ENCODE measurements at regions not wholly inside any gene's neighbourhood (a gene's known extent, or its start where the extent isn't known, plus 50 kb on each side); places are given as distances from the start of the nearest gene placed in this dataset.
"Not testable (repeated sequence)": the region's sequence is repeated elsewhere in the genome, so short reads cannot be mapped to it uniquely, and the experiment has no call there.

DNA sequence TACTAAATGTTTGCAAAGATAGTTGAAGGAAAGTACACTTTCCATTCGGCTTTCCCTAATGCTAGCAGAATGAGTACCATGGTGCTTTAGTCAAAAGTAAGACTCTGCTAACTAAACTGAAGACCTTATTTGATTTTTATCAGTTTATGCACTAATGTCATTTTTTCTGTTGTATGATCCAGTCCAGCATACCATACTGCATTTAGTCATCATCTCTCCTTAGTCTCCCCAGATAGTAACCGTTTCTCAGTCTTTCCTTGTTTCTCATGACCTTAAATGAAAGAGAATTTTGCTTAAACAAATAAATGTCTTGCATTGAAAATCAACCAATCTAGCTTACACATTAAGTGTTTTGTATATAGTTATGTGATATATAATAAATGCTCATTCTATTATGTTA is 529.5 kb upstream of the SEMA3D start:
- DNase-seq (ENCODE audit: low read depth) = no peak

- DNase-seq (ENCODE audit: low read depth) = no peak
These were observed 528.1 kb upstream of the SEMA3D start for GRCh38 chr7:85714951-85715350.

- no peak for DNase-seq (ENCODE audit: low read depth)
These were observed 527.3 kb upstream of the SEMA3D start for GRCh38 chr7:85714043-85714578.

DNA sequence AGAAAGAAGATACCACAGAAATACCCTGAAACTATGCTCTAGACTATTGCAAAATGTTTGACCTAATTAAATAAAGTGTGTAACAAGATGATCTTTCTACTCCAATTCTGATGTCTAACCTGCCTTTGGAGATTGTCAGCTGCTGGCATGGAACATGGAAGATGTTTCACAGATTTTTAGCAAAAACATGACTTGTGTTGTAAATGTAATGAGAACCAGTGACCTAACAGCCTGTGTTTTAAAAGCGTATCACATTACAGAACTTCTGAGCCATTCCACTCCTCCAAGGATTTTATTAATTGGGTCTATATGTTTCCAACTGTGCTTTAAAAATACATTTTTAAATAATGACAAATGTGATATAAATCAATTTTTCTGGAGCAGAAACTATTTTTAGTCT is 526.3 kb upstream of the SEMA3D start:
- no peak for DNase-seq (ENCODE audit: low read depth)

DNA sequence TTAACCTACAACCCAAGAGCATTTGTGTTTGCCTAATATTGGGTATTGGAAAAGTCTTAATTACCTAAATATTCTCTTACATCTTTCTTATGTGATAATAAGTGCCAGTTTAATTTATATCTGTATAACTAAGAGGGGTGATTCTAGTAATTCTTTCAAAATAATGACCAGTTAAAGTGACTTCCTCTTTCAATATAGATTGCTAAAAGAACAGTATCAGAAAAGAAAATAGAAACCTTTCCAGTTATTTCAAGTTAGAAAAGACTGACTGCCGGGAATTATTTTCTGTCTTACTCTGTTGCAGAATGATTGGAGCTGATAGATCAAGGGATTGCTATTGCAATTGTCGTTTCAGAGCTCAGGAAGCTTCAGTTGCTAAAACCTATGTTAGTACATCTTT is 525.0 kb upstream of the SEMA3D start:
- DNase-seq (ENCODE audit: low read depth) = no peak

DNA sequence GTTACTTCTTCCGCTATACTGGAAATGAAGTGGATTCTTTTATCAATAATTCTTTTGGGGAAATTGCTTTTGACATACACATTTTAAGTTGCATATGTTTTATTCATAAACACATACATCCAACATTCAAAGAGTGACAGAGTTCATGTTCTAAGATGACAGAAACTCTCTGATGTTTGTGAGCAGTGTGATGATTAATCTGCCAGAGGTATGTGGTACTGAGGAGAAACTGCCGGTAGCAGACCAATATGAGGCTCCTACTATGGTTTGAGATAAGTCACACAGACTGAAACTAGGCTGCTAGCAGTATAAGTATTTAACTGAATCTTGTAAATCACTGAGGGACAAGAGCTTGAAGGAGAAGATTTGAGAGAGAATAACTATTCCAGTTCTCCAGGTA is 524.1 kb upstream of the SEMA3D start:
- DNase-seq (ENCODE audit: low read depth) = no peak

- no peak for DNase-seq (ENCODE audit: low read depth)
These were observed 521.4 kb upstream of the SEMA3D start for GRCh38 chr7:85708221-85708620.

- peak; percentile 36 for DNase-seq (ENCODE audit: low read depth)
These were observed 518.2 kb upstream of the SEMA3D start for GRCh38 chr7:85705076-85705475.

- no peak for DNase-seq (ENCODE audit: low read depth)
These were observed 516.6 kb upstream of the SEMA3D start for GRCh38 chr7:85703251-85704010.

- DNase-seq (ENCODE audit: low read depth) = no peak
These were observed 515.5 kb upstream of the SEMA3D start for GRCh38 chr7:85702348-85702747.

DNA sequence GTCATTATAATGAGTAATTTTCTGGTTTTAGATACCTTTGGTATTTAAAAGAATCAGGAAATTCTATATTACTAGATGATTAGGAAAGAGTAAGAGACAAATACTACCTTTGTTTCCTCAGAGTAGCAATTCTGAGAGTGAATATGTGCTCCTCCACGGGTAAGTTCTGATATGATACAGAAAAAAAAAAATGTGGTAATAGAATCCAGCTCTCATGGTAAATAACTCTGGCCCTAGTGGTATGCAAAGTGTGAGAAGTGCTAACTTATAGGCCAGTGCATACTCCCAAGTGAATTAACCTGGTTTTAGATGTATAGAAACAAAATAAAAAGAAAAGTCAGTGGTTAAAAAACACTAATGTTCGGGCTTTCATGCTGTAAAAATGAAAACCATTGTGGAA is 512.6 kb upstream of the SEMA3D start:
- DNase-seq (ENCODE audit: low read depth) = no peak

- peak; percentile 55 for DNase-seq (ENCODE audit: low read depth)
These were observed 508.7 kb upstream of the SEMA3D start for GRCh38 chr7:85695533-85695932.

GRCh38 chr7:85695041-85695440 is 508.2 kb upstream of the SEMA3D start:
- DNase-seq (ENCODE audit: low read depth) = no peak

DNA sequence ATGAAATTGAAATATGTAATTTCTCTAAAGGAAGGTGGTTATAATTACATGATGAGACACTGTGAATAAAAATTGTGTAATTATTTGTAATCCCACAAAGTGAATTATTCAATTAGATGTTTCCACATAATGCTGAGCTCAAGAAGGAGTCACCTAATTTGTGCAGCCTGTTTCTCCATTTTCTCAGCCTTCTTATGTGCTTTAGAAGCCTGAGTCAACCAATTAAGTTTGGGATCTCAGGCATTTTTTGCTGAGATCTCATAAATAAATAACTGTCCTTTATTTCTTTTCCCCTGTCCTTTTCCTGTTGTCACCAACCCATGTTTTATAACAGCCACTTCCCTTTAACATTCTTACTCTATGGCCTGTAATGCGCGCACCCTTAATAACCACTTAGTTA is 506.5 kb upstream of the SEMA3D start:
- DNase-seq (ENCODE audit: low read depth) = peak; percentile 51

GRCh38 chr7:85688712-85689111 is 501.9 kb upstream of the SEMA3D start:
- DNase-seq (ENCODE audit: low read depth) = no peak

DNA sequence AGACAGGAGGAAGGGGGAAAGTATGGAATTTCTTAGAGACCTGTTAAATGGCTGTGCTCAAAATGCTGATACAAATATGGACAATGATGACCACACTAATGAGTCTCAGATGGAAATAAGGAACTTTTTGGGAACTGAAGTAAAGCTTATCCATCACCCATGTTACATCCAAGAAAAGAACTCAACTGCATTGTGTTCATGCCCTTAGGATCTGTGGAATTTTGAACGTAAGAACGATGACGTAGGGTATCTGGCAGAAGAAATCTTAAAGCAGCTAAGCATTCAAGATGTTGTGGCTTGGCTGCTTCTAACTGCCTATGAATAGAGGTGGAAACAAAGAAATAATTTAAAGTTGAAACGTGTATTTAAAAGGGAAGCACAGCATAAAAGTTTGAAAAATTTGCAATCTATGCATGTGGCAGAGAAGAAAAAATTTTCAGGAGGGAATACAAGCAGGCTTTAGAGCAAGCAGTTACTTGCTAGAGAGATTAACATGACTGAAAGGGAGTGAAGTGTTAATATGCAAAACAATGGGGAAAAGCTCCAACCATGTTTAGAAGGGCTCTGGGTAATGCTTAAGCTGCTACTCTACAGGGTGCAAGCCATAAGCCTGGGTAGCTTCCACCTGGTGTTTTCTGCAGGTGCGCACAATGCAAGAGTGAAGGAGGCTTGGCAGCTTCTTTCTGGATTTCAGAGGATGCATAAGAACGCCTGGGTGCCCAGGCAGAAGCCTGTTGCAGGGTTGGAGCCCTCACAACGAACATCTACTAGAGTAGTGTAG is 499.7 kb upstream of the SEMA3D start:
- DNase-seq (ENCODE audit: low read depth) = no peak

DNA sequence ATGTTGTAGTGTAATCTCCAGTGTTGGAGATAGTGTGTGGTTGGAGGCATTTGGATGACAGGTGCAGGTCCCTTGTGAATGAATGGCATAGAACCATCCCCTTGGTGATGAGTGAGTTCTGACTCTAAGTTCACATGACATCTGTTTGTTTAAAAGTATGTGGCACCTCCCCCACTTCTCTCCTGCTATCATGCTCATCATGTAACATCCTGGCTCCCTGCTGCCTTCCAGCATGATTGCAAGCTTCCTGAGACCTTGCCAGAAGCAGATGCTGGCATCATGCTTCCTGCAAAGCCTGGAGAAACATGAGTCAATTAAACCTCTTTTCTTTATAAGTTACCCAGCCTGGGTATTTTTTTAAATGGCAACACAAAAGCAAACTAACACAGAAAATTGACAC is 499.0 kb upstream of the SEMA3D start:
- DNase-seq (ENCODE audit: low read depth) = peak; percentile 34

DNA sequence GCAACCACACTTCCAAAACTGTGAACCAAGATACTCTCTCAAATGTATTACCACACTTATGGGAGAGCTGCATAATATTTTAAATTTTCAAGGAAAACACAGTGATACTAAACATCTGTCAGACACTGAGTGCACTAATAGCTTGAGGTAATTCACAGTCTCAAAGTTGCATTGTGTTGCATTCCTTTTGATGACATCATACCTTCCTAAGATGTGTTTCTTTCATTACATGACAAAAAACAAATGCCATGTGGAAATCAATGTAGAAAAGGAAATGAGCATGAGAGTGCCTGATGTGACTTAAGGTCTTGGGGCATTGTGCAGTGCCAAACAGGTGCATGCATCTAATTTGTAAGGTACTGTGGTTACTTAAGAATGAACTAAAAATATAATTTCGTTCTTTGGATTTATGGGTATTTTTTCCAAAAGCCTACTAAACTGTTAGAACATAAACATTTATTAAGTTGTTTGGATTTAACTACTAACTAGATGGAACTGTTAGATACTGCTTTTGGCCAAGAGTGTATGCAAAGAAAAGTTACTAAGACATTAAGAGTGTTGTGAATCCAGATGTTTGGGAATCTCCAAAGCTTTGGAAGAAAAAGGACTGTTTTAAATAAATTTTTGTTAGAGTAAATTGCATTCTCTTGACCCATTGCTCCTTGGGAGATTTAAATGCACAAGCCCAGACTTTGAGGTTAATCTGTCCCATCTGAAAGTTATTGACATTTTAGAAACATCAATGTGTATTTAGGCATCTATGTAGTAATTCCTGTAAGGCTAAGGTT is 496.2 kb upstream of the SEMA3D start:
- peak; percentile 61 for DNase-seq (ENCODE audit: low read depth)

DNA sequence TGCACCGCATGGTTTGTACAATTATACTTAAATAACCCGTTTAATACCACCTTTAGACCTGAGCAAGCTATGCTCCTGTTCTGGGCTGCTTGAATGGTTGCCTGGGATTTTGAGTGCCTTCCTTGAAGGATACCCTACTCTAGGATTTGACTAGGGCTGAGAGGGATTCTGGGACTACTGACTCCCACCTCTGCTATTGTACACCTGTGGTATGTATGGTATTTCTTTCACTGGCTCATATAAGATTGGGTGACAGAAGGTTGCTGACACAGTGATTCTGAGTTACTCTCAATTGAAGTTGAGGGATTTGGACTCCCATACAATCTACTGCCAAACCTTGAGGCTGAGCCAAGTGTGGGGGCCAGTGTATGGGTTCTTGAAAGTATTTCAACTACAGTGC is 494.4 kb upstream of the SEMA3D start:
- no peak for DNase-seq (ENCODE audit: low read depth)

DNA sequence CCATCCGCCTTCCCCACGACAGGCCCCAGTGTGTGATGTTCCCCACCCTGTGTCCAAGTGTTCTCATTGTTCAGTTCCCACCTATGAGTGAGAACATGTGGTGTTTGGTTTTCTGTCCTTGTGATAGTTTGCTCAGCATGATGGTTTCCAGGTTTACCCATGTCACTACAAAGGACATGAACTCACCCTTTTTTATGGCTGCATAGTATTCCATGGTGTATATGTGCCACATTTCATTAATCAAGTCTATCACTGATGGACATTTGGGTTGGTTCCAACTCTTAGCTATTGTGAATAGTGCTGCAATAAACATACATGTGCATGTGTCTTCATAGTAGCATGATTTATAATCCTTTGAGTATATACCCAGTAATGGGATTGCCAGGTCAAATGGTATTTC is 488.2 kb upstream of the SEMA3D start:
- DNase-seq (ENCODE audit: low read depth) = not testable (repeated sequence)

- DNase-seq (ENCODE audit: low read depth) = no peak
These were observed 487.0 kb upstream of the SEMA3D start for GRCh38 chr7:85673876-85674275.

DNA sequence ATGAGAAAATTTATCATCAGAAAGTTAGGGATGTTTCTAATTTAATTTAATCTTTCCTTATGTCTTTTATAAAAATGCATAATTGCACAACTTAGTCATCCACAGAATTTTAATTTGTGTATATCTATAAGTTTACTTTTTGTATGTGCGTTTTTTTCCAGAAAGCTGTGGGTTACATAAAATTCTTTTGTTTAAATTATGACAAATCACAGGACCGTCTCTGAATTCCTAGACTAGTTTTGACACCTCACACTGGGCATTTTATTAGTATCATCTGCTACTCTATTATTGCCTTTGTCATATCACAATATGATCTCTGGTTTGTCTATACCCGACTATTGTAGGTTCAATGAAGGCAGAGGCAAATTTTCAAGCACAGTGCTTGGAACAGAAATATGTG is 482.4 kb upstream of the SEMA3D start:
- peak; percentile 38 for DNase-seq (ENCODE audit: low read depth)

DNA sequence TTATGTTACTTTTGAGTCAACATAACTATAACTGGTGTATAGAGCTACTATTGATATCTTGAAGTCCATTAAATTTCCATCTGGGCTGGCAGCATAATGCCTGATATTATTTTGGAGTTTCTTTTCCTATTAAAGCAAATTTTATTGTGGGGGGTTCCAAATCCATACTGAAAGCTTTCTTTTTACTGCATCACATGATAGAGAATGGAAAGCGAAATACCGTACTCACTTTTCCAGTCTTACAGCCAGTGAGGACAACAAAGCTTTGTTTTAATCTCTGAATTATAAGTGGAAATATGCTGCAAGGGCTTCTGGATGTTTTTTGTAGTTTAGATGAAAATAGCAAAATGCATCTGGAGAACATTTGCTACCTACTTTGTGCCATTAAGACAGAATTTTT is 477.5 kb upstream of the SEMA3D start:
- no peak for DNase-seq (ENCODE audit: low read depth)

All from fibroblast of gingiva (primary cell).